ENCODE measurements at regions not wholly inside any gene's neighbourhood (a gene's known extent, or its start where the extent isn't known, plus 50 kb on each side); places are given as distances from the start of the nearest gene placed in this dataset.

- DNase-seq (ENCODE audit: low spot score) (no peak), ATAC-seq (no peak)
- H3K27ac Mint-ChIP-seq, result no peak overlapping the region
- no peaks in the 10 kb centered on the region for H3K27me3 Mint-ChIP-seq
- H3K4me1 Mint-ChIP-seq (ENCODE audit: low read depth in 2 of 2), result no peaks in the 10 kb centered on the region
- peaks cover 2% of the 10 kb centered on the region for H3K9me3 Mint-ChIP-seq
- peaks cover 6% of the 10 kb centered on the region for H3K36me3 Mint-ChIP-seq
- no peak overlapping the region for H3K4me3 Mint-ChIP-seq
Observed at GRCh38 chr5:4704951-4705350, 435.2 kb upstream of the ADAMTS16 start.

GRCh38 chr5:4716781-4717180 lies 423.3 kb upstream of the ADAMTS16 start:
- peaks cover 7% of the 10 kb centered on the region for H3K36me3 Mint-ChIP-seq
- H3K4me1 Mint-ChIP-seq (ENCODE audit: low read depth in 2 of 2), result no peaks in the 10 kb centered on the region
- no peak for DNase-seq (ENCODE audit: low spot score)
- H3K27ac Mint-ChIP-seq, result no peak overlapping the region
- no peaks in the 10 kb centered on the region for H3K27me3 Mint-ChIP-seq
- H3K9me3 Mint-ChIP-seq, result peaks cover 35% of the 10 kb centered on the region
- no peak for ATAC-seq
- H3K4me3 Mint-ChIP-seq, result no peak overlapping the region

GRCh38 chr5:4717446-4717845 lies 422.7 kb upstream of the ADAMTS16 start:
- Mint-ChIP-seq H3K36me3 (peaks cover 2% of the 10 kb centered on the region), H3K27me3 (no peaks in the 10 kb centered on the region), H3K4me3 (no peak overlapping the region), H3K4me1 (ENCODE audit: low read depth in 2 of 2) (no peaks in the 10 kb centered on the region), H3K27ac (no peak overlapping the region), H3K9me3 (peaks cover 28% of the 10 kb centered on the region)
- DNase-seq (ENCODE audit: low spot score), result no peak
- ATAC-seq, result no peak

GRCh38 chr5:4720831-4721230 lies 419.3 kb upstream of the ADAMTS16 start:
- H3K4me3 Mint-ChIP-seq, result no peak overlapping the region
- H3K27me3 Mint-ChIP-seq, result no peaks in the 10 kb centered on the region
- H3K4me1 Mint-ChIP-seq (ENCODE audit: low read depth in 2 of 2), result no peaks in the 10 kb centered on the region

GRCh38 chr5:4722886-4723285 lies 417.2 kb upstream of the ADAMTS16 start:
- no peak overlapping the region for H3K4me3 Mint-ChIP-seq
- ATAC-seq (no peak), DNase-seq (ENCODE audit: low spot score) (no peak)
- no peaks in the 10 kb centered on the region for H3K27me3 Mint-ChIP-seq
- H3K9me3 Mint-ChIP-seq, result peaks cover 9% of the 10 kb centered on the region
- no peak overlapping the region for H3K27ac Mint-ChIP-seq
- H3K36me3 Mint-ChIP-seq, result no peaks in the 10 kb centered on the region
- H3K4me1 Mint-ChIP-seq (ENCODE audit: low read depth in 2 of 2), result no peaks in the 10 kb centered on the region

More at GRCh38 chr5:4720831-4721230, 419.3 kb upstream of the ADAMTS16 start:
- H3K36me3 Mint-ChIP-seq, result no peaks in the 10 kb centered on the region
- peaks cover 17% of the 10 kb centered on the region for H3K9me3 Mint-ChIP-seq
- no peak overlapping the region for H3K27ac Mint-ChIP-seq
- ATAC-seq, result no peak
- DNase-seq (ENCODE audit: low spot score), result no peak

GRCh38 chr5:4725594-4725993 lies 414.5 kb upstream of the ADAMTS16 start:
- DNase-seq (ENCODE audit: low spot score) (no peak), ATAC-seq (no peak)
- peaks cover 6% of the 10 kb centered on the region for H3K9me3 Mint-ChIP-seq
- no peaks in the 10 kb centered on the region for H3K36me3 Mint-ChIP-seq
- no peak overlapping the region for H3K27ac Mint-ChIP-seq
- H3K27me3 Mint-ChIP-seq, result no peaks in the 10 kb centered on the region
- no peaks in the 10 kb centered on the region for H3K4me1 Mint-ChIP-seq (ENCODE audit: low read depth in 2 of 2)
- no peak overlapping the region for H3K4me3 Mint-ChIP-seq

GRCh38 chr5:4730279-4730678 lies 409.9 kb upstream of the ADAMTS16 start:
- ATAC-seq (no peak), DNase-seq (ENCODE audit: low spot score) (no peak)
- Mint-ChIP-seq H3K4me1 (ENCODE audit: low read depth in 2 of 2) (no peaks in the 10 kb centered on the region), H3K4me3 (no peak overlapping the region), H3K36me3 (no peaks in the 10 kb centered on the region), H3K9me3 (peaks cover 4% of the 10 kb centered on the region), H3K27me3 (no peaks in the 10 kb centered on the region), H3K27ac (no peak overlapping the region)

- H3K4me3 Mint-ChIP-seq, result no peak overlapping the region
- H3K36me3 Mint-ChIP-seq, result no peaks in the 10 kb centered on the region
- ATAC-seq, result no peak
- no peaks in the 10 kb centered on the region for H3K4me1 Mint-ChIP-seq (ENCODE audit: low read depth in 2 of 2)
- DNase-seq (ENCODE audit: low spot score), result no peak
- no peak overlapping the region for H3K27ac Mint-ChIP-seq
- H3K9me3 Mint-ChIP-seq, result peaks cover 11% of the 10 kb centered on the region
- H3K27me3 Mint-ChIP-seq, result no peaks in the 10 kb centered on the region
Observed at GRCh38 chr5:4734348-4734747, 405.8 kb upstream of the ADAMTS16 start.

- Mint-ChIP-seq H3K4me1 (ENCODE audit: low read depth in 2 of 2) (no peaks in the 10 kb centered on the region), H3K4me3 (no peak overlapping the region), H3K27me3 (no peaks in the 10 kb centered on the region), H3K27ac (no peak overlapping the region), H3K36me3 (peaks cover 4% of the 10 kb centered on the region), H3K9me3 (peaks cover 18% of the 10 kb centered on the region)
- DNase-seq (ENCODE audit: low spot score) (no peak), ATAC-seq (no peak)
Observed at GRCh38 chr5:4735261-4735660, 404.9 kb upstream of the ADAMTS16 start.

- H3K27ac Mint-ChIP-seq, result no peak overlapping the region
- no peaks in the 10 kb centered on the region for H3K4me1 Mint-ChIP-seq (ENCODE audit: low read depth in 2 of 2)
- H3K9me3 Mint-ChIP-seq, result peaks cover 21% of the 10 kb centered on the region
- H3K27me3 Mint-ChIP-seq, result no peaks in the 10 kb centered on the region
- H3K4me3 Mint-ChIP-seq, result no peak overlapping the region
- peaks cover 4% of the 10 kb centered on the region for H3K36me3 Mint-ChIP-seq
- DNase-seq (ENCODE audit: low spot score) (no peak), ATAC-seq (no peak)
Observed at GRCh38 chr5:4737868-4738267, 402.3 kb upstream of the ADAMTS16 start.

GRCh38 chr5:4738298-4738697 lies 401.8 kb upstream of the ADAMTS16 start:
- H3K4me1 Mint-ChIP-seq (ENCODE audit: low read depth in 2 of 2), result no peaks in the 10 kb centered on the region
- H3K27ac Mint-ChIP-seq, result no peak overlapping the region
- no peak for DNase-seq (ENCODE audit: low spot score)
- ATAC-seq, result no peak
- H3K9me3 Mint-ChIP-seq, result peaks cover 21% of the 10 kb centered on the region
- peaks cover 4% of the 10 kb centered on the region for H3K36me3 Mint-ChIP-seq
- no peak overlapping the region for H3K4me3 Mint-ChIP-seq
- no peaks in the 10 kb centered on the region for H3K27me3 Mint-ChIP-seq

GRCh38 chr5:4740156-4740555 lies 400.0 kb upstream of the ADAMTS16 start:
- peaks cover 22% of the 10 kb centered on the region for H3K9me3 Mint-ChIP-seq
- H3K27me3 Mint-ChIP-seq, result no peaks in the 10 kb centered on the region
- no peaks in the 10 kb centered on the region for H3K4me1 Mint-ChIP-seq (ENCODE audit: low read depth in 2 of 2)
- no peak overlapping the region for H3K4me3 Mint-ChIP-seq
- peaks cover 4% of the 10 kb centered on the region for H3K36me3 Mint-ChIP-seq
- ATAC-seq (no peak), DNase-seq (ENCODE audit: low spot score) (no peak)
- no peak overlapping the region for H3K27ac Mint-ChIP-seq

- Mint-ChIP-seq H3K27me3 (no peaks in the 10 kb centered on the region), H3K4me1 (ENCODE audit: low read depth in 2 of 2) (no peaks in the 10 kb centered on the region), H3K27ac (no peak overlapping the region), H3K9me3 (peaks cover 6% of the 10 kb centered on the region), H3K36me3 (no peaks in the 10 kb centered on the region), H3K4me3 (no peak overlapping the region)
- ATAC-seq (no peak), DNase-seq (ENCODE audit: low spot score) (no peak)
Observed at GRCh38 chr5:4758550-4758949, 381.6 kb upstream of the ADAMTS16 start.

- H3K27ac Mint-ChIP-seq, result no peak overlapping the region
- H3K4me1 Mint-ChIP-seq (ENCODE audit: low read depth in 2 of 2), result no peaks in the 10 kb centered on the region
- H3K9me3 Mint-ChIP-seq, result peaks cover 6% of the 10 kb centered on the region
- H3K27me3 Mint-ChIP-seq, result no peaks in the 10 kb centered on the region
- no peaks in the 10 kb centered on the region for H3K36me3 Mint-ChIP-seq
- no peak overlapping the region for H3K4me3 Mint-ChIP-seq
- DNase-seq (ENCODE audit: low spot score), result no peak
- ATAC-seq, result no peak
Observed at GRCh38 chr5:4758996-4759395, 381.1 kb upstream of the ADAMTS16 start.

- Mint-ChIP-seq H3K9me3 (peaks cover 3% of the 10 kb centered on the region), H3K4me3 (no peak overlapping the region), H3K27ac (no peak overlapping the region), H3K36me3 (no peaks in the 10 kb centered on the region), H3K27me3 (no peaks in the 10 kb centered on the region), H3K4me1 (ENCODE audit: low read depth in 2 of 2) (no peaks in the 10 kb centered on the region)
- DNase-seq (ENCODE audit: low spot score), result no peak
- no peak for ATAC-seq
Observed at GRCh38 chr5:4762316-4762715, 377.8 kb upstream of the ADAMTS16 start.
